ENCODE measurements at regions not wholly inside any gene's neighbourhood (a gene's known extent, or its start where the extent isn't known, plus 50 kb on each side); places are given as distances from the start of the nearest gene placed in this dataset.

DNA sequence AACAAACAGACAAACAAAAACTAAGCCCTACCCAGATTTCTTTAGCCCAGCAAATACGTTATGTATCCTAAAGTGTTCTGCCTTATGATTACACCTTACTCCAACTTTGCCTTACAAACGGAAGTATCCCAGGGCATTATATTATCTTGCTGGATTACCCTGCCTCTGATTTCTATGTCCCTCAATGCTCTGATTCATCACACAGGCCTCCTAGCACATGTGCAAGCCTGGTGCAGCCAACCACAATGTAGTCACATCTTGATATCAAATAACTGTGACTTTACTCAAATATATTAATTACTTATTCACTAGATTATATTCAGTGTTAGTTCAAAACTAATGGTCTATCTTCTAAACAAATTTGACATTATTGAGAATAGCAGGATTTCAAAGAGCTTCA, 598.6 kb downstream of the TBC1D32 start:
- TF ChIP-seq EZH2 (IDR thresholded peaks at IDR 0.05; ENCODE audit: insufficient read depth, poor library complexity, severe bottlenecking) = no peak
- no peak for TF ChIP-seq EZH2phosphoT487 (IDR thresholded peaks at IDR 0.05; ENCODE audit: insufficient read depth, low read depth)
